NCI-H345 treated with DMSO at 0.1 percent for 48 hours (cell line): ENCODE measurements at regions not wholly inside any gene's neighbourhood (a gene's known extent, or its start where the extent isn't known, plus 50 kb on each side); places are given as distances from the start of the nearest gene placed in this dataset.

Experiments used
- DNase-seq: peaks from one replicate; lab custom pipeline; 2025; ENCODE audit not compliant: unreplicated experiment; lab: John Stamatoyannopoulos, UW

DNA sequence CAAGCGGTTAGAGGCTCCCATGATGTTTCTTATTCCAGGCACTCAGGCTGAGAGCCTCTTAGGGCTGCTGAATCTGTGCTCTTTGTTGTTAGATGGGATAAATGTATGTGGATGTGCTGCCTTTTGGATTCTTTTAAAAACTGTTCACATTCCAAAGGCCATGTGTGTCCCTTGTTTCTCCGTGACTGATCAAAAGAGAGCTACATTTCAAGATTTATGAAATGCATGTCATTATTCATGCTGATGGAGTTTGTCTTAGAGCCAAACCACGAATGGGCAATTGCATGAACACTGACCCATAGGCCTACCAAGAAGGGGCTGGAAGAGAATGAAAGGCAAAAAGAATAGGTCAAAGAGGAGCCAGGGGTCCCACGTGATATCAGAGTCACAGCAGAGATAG, 104.9 kb upstream of the TSHZ2 start:
- DNase-seq: no peak

DNA sequence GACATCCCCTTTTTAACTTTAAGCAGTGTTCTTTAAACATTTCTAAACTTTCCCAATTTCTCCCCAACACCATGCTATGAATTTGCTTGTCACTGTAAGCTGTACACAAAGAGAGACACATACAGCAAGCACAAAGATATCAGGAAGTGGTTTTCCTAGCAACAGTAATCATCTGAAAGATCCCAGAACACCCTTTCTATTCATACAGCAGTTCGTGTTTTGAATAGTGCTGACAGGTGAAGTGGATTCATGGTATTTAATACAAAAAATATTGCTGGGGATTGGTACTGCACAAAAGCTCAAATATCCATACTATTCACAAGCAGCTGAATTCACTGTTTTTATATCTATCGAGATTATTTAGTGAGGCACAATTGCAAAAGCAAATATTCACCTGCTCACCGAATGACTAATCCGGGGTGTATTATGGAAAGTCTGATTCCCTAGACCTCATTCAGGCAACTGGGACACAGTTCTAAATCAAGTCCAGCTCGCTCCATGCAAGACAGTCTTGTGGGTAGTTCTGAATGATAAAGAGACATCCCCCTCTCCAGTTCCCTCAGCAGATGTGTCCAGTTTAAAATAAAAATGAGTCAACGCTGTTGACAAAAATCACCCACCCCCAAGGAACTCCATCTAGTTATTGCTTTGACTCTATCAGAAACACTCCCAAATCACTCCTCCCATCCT, 107.1 kb upstream of the TSHZ2 start:
- no peak for DNase-seq

DNA sequence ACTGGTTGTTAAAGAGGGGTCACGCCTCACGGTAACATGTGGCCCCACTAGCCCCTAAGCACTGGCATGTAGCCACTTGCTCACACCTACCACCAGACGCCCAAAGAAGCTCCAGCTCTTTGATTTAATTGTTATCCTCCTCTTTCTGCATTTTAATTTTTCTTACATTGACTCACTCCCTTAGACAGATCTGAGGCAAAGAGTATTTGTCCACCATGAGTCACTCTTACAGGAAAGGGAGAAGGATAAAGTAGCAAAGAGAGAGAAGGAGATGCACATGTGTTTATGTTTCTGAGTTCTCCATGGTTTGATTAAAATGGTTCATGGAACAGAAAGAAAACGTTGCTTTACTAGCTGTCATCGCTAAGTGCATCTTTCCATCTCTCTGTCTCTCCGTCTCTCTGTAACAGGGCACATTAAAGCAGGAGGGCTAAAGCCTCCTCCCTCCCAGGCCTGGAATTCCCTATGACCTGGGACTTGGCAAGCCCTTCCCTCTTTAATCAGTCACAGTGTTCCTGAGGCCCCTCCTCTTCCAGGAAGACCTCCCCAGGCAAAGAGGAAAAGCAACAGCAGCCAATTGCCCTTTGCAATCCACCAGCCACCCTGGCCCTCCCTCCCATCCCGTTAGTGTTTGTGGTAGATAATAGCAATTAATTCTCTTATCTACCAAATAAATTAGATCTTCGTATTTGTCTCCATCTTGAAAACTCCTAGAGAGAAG, 112.8 kb upstream of the TSHZ2 start:
- DNase-seq: no peak

GRCh38 chr20:52852714-52853113, 119.4 kb upstream of the TSHZ2 start:
- no peak for DNase-seq

DNA sequence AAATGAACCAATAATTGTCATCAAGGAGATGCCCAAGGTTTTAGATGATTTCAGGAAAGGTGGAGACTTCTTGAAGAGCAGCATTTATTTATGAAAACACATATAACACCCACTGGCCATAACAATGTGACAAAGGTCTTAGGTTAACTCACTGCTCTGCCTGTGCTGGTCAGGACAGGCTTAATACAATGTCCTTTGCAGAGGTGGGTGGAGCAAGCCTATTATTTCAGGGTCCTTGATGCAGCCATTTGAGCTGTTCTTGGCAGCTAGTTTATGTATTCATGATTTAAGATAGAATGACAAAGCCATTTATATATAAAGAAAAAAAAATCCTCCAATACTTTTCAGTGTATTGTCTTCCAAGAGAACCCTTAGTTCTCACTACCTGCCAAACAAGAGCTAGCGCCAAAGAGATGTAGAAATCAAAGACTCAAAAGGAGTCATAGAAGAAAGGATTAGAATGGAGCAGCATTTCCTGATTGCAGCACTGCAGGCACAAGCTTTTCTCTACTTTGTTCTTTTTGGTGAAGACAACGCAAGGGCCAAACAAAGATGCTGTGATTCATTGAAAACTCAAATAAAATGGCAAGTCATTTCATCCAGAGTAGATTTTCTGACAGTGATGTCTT, 124.3 kb upstream of the TSHZ2 start:
- no peak for DNase-seq

DNA sequence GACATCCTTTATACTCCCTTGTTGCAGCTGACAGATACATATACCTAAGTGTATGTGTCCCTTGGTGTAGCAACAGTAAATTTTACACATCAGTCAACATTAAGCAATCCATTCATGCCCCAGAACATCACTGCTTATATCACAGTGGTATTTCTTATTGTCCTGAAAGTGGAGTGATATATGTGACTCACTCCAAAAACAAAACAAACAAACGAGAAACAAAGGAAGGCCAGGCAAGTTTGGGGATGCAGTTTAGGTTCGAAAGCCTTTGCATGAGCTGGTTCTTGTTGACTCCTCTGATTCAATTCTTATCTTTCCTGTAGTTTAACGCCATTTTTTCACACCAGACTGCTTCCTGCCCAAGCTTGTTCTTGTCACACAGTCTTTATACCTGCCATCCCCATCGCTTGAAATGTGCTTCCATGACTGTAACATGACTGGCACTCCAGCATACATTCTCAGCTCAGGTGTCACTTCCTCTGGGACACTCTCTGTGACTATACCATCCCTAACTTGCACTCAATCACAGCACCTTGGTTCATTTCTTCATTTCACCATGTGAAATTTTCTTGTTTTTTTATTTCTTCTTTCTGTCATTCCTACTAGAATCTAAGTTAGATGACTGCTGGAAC, 125.0 kb upstream of the TSHZ2 start:
- peak; percentile 61 for DNase-seq

GRCh38 chr20:52845044-52845443, 127.1 kb upstream of the TSHZ2 start:
- DNase-seq: no peak

- no peak for DNase-seq
These were observed 128.7 kb upstream of the TSHZ2 start for GRCh38 chr20:52843425-52843824.

- DNase-seq: no peak
These were observed 131.2 kb upstream of the TSHZ2 start for GRCh38 chr20:52841003-52841402.

GRCh38 chr20:52840041-52840440, 132.1 kb upstream of the TSHZ2 start:
- DNase-seq: no peak

- DNase-seq: no peak
These were observed 133.5 kb upstream of the TSHZ2 start for GRCh38 chr20:52838510-52839241.

GRCh38 chr20:52837378-52837777, 134.8 kb upstream of the TSHZ2 start:
- DNase-seq: peak; percentile 85

- DNase-seq: no peak
These were observed 138.3 kb upstream of the TSHZ2 start for GRCh38 chr20:52833901-52834300.

DNA sequence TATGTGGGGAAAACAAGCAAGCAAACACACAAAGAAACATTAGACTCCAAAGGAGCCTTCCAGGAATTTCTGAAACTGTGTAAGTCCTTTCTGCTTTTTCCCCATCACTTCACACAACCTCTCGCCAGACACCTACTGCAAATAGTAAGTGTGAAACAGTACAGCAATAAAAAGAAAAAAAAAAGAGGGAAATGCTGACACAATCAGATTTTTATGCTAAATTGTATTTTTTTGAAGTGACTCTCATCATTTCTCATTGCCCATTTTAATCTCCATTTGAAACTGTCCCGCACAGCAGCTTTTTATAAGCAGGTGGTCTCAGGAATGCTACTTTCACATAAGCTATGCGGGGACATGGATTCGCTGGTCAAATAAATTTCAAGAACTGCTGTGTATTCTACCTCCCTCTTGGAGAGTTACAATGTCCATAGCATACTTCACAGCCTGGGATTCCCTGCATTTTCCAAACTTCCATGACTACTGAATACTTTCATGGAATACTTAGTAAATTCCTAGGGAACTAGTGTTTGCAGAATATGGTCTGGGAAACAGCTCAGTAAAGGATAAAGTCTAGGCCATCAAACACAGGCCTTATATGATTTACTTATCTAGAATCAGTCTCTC, 139.9 kb upstream of the TSHZ2 start:
- DNase-seq: no peak

DNA sequence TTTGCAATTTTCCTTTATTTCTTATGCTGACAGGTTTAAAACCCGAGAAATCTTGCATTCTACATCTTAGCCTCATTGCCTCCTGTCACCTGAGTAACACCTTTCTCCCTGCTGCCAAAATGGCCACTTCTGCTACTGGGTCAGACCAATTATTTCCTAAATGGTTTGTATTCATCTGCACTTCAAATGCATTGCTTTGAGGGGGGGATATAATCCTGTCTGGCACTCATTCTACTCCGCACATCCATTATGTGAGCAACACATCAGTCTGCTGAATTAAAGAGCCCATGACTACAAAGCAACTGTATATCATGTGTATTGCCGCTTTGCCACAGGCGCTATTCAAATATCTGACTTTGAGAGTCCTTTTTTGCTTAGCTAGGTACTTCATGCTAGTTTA, 141.6 kb upstream of the TSHZ2 start:
- DNase-seq: no peak

- DNase-seq: no peak
These were observed 143.0 kb upstream of the TSHZ2 start for GRCh38 chr20:52829111-52829510.

DNA sequence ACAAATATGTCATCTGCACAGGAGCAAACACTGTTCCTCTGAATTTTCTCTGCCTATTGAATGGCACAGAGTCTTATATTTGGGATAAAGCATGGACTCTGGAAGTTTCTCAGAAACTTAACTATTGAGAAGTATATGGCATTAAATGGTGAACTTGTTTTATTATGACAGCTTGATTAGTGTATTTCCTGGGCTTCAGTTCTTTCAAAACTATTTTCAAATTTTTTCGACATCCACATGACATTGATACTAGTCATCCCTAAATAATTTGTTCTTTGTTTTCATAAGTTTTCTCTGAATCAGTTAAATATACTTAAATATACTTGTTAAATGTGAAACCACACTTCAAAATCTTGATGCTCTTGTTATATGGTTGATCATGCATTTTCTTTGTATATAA, 144.0 kb upstream of the TSHZ2 start:
- DNase-seq: no peak

- DNase-seq: no peak
These were observed 145.4 kb upstream of the TSHZ2 start for GRCh38 chr20:52826722-52827121.

- DNase-seq: no peak
These were observed 145.8 kb upstream of the TSHZ2 start for GRCh38 chr20:52826321-52826720.

GRCh38 chr20:52824494-52825216, 147.5 kb upstream of the TSHZ2 start:
- no peak for DNase-seq
